Natural killer cell (primary cell): ENCODE measurements at regions not wholly inside any gene's neighbourhood (a gene's known extent, or its start where the extent isn't known, plus 50 kb on each side); places are given as distances from the start of the nearest gene placed in this dataset.

Source experiments
- ATAC-seq, 3 donors: fragments of 150-1000 bp in 2 of 3; fragments of 200-7000 bp in 1 of 3; cut with Tn5 transposase; 1 replicate in 1 of 3; 2 replicates in 2 of 3; pipeline ENCODE4 v1.10.0; 2021; ENCODE audit warnings: mild to moderate bottlenecking in 2 of 3, moderate library complexity in 2 of 3
- DNase-seq, 2 donors: peaks; one replicate each; pipeline versions ENCODE4 v3.0.0 to v3.0.0-alpha.2; 2013 to 2021; ENCODE audit warnings: mixed read lengths in 1 of 2
- H3K27ac ChIP-seq: one replicate; pipeline ENCODE4 v1.5.1; 2013; ENCODE audit warnings: mild to moderate bottlenecking, low read length
- H3K27me3 ChIP-seq: one replicate; pipeline ENCODE4 v1.6.1; 2013; ENCODE audit warnings: low read length; ENCODE audit not compliant: control insufficient read depth, insufficient read depth
- H3K36me3 ChIP-seq: one replicate; pipeline ENCODE4 v1.6.1; 2013; ENCODE audit warnings: low read length; ENCODE audit not compliant: control insufficient read depth, insufficient read depth
- H3K4me1 ChIP-seq: one replicate; pipeline ENCODE4 v1.6.1; 2013; ENCODE audit warnings: low read length; ENCODE audit not compliant: control insufficient read depth, insufficient read depth
- H3K4me3 ChIP-seq: one replicate; pipeline ENCODE4 v1.5.1; 2013; ENCODE audit warnings: low read length
- H3K9me3 ChIP-seq: one replicate; pipeline ENCODE4 v1.6.1; 2013; ENCODE audit warnings: low read length; ENCODE audit not compliant: control insufficient read depth, insufficient read depth
- H3K27ac Mint-ChIP-seq, 2 donors: one replicate each; pipeline ENCODE4 v1.8.0; 2022; ENCODE audit warnings: mild to moderate bottlenecking in 2 of 2, mixed read lengths in 2 of 2, moderate library complexity in 1 of 2
- H3K27me3 Mint-ChIP-seq, 2 donors: one replicate each; pipeline ENCODE4 v1.8.0; 2022; ENCODE audit warnings: low read depth in 2 of 2, mixed read lengths in 2 of 2
- H3K36me3 Mint-ChIP-seq: one replicate; pipeline ENCODE4 v1.8.0; 2022; ENCODE audit warnings: mixed read lengths
- H3K4me1 Mint-ChIP-seq, 2 donors: one replicate each; pipeline ENCODE4 v1.8.0; 2022; ENCODE audit warnings: mixed read lengths in 2 of 2
- H3K4me3 Mint-ChIP-seq: one replicate; pipeline ENCODE4 v1.8.0; 2022; ENCODE audit warnings: mild to moderate bottlenecking, moderate library complexity, mixed read lengths
- H3K9me3 Mint-ChIP-seq, 2 donors: one replicate each; pipeline ENCODE4 v1.8.0; 2022; ENCODE audit warnings: mixed read lengths in 2 of 2
- WGBS: methylation state at CpG from one replicate; pipeline ENCODE4 v1.1.7; 2013; ENCODE audit warnings: missing lambda C conversion rate; ENCODE audit not compliant: insufficient coverage; 5-methylcytosine and 5-hydroxymethylcytosine counted together
- intact Hi-C: fragments of 100-400 bp; cut with micrococcal nuclease; formaldehyde crosslinking; loops from one replicate; pipeline ENCODE4 v1.14.2; 2022
- TF ChIP-seq, protein P1 (sequence below): fragments of 200-600 bp; IDR thresholded peaks from one replicate; pipeline ENCODE4 v1.8.0; 2022; ENCODE audit warnings: antibody characterized with exemption

DNA sequence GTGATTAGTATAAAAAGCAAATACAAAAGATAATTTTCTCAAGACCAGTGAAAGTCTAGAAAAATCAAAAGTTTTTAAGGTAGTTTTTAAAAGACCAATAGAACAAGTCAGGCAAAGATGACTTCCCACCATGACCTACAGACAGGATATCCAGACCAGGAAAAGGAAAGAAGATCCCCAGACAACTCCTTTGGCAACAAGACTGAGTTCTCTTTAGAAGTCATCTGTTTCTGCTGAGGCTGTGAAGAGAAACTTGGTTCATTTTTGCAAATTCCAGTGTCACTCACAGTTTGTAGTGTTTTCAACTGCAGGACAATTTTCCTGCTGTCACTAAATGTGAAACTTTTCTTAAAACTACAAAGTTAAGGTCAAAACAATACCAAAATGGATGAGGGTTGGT lies 240.9 kb upstream of the SIX2 start:
- Histone ChIP-seq H3K9me3 (no peaks in the 10 kb centered on the region), H3K36me3 (no peaks in the 10 kb centered on the region), H3K4me3 (no peak overlapping the region), H3K27ac (no peak overlapping the region), H3K4me1 (no peaks in the 10 kb centered on the region), H3K27me3 (no peaks in the 10 kb centered on the region)
- DNase-seq (no peak), ATAC-seq (no peak)
- intact Hi-C loops: no loop called here
- Mint-ChIP-seq H3K9me3 (no peaks in the 10 kb centered on the region), H3K4me3 (no peak overlapping the region), H3K27me3 (peaks cover 11 to 20% of the 10 kb centered on the region in 2 donors), H3K36me3 (no peaks in the 10 kb centered on the region), H3K4me1 (no peaks in the 10 kb centered on the region), H3K27ac (no peak overlapping the region)
- TF ChIP-seq, protein P1, sequence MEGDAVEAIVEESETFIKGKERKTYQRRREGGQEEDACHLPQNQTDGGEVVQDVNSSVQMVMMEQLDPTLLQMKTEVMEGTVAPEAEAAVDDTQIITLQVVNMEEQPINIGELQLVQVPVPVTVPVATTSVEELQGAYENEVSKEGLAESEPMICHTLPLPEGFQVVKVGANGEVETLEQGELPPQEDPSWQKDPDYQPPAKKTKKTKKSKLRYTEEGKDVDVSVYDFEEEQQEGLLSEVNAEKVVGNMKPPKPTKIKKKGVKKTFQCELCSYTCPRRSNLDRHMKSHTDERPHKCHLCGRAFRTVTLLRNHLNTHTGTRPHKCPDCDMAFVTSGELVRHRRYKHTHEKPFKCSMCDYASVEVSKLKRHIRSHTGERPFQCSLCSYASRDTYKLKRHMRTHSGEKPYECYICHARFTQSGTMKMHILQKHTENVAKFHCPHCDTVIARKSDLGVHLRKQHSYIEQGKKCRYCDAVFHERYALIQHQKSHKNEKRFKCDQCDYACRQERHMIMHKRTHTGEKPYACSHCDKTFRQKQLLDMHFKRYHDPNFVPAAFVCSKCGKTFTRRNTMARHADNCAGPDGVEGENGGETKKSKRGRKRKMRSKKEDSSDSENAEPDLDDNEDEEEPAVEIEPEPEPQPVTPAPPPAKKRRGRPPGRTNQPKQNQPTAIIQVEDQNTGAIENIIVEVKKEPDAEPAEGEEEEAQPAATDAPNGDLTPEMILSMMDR: no peak

DNA sequence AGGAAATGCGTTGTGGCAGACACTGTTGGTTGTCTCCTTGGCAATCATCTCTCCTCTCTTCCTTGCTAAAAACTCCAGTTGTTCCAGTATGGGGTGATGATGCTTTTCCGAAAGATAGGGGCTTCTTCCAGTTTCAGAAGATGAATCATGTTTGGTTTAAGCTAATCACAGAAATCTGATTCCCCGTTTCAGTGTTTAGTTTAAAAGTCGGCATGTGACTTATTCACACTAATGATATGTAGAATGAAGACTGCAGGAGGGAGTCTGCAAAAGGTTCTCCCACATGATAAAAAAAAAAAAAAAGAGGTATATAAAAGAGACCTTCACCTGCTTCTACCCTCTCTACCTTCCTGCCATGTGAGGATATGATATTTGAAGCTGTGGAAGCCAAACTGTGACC lies 239.0 kb upstream of the SIX2 start:
- H3K4me3 ChIP-seq: no peak overlapping the region
- TF ChIP-seq, protein P1: no peak
- Mint-ChIP-seq H3K4me3 (no peak overlapping the region), H3K9me3 (no peaks in the 10 kb centered on the region), H3K27me3 (peaks cover 11 to 28% of the 10 kb centered on the region in 2 donors), H3K4me1 (no peaks in the 10 kb centered on the region), H3K36me3 (no peaks in the 10 kb centered on the region), H3K27ac (no peak overlapping the region)
- H3K27ac ChIP-seq: no peak overlapping the region
- no peaks in the 10 kb centered on the region for H3K27me3 ChIP-seq
- no peaks in the 10 kb centered on the region for H3K4me1 ChIP-seq
- 100% methylated on average over 3 of the region's 4 CpGs for WGBS
- H3K9me3 ChIP-seq: no peaks in the 10 kb centered on the region
- intact Hi-C loops: no loop called here
- H3K36me3 ChIP-seq: no peaks in the 10 kb centered on the region
- DNase-seq: no peak
- ATAC-seq: no peak

DNA sequence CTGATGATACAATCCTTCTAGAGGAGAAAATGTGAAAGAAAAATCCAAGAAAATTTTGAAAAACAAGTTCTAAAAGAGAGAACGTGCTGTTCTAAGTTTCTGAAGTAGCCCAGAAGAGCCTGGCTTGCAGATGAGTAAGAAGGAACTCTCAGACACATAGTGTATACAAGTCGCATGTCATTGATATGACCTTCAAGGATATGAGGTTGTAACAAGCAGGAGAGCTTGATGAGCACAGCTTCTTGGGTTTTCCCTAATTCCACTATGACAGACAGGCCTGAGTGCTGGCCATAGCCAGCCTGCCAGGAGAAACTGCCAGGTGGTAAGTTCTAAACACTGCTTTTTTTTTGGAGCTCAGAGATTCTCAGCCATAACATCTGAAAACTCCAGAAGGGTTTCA lies 235.7 kb upstream of the SIX2 start:
- WGBS: 94% methylated on average over 2 of the region's 2 CpGs
- ATAC-seq: no peak
- no peaks in the 10 kb centered on the region for H3K36me3 Mint-ChIP-seq

DNA sequence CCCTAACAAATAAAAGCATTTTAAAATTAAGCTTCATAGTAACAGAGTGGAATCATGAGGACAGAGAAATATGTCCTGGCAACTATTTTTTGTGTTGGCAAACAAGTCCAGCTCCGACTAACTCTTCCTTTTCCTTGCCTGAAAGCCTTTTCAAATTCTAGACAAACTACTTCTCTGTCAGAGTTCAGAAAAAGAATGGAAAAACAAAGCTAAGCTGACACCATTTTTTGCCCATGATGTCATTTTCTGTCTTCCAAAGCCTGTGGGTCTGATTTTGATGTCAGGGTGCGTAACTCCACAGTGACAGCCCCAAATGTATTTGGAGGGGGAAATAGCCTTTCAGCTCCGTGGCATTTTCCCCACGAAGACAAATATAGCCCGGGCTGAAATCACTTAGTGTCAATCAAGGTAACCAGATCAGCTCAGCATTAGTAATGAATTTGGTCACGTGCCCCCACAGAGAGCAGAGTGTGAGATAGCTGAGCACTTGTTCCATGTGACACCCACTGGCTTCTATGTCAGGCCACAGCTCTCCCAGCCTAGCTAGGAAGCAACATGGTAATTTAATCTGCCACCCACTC lies 233.0 kb upstream of the SIX2 start:
- no peaks in the 10 kb centered on the region for H3K9me3 Mint-ChIP-seq
- H3K36me3 Mint-ChIP-seq: no peaks in the 10 kb centered on the region
- H3K27ac Mint-ChIP-seq: no peak overlapping the region
- TF ChIP-seq, protein P1: no peak
- H3K4me1 Mint-ChIP-seq: no peaks in the 10 kb centered on the region
- Histone ChIP-seq H3K36me3 (no peaks in the 10 kb centered on the region), H3K9me3 (no peaks in the 10 kb centered on the region), H3K4me3 (no peak overlapping the region), H3K4me1 (no peaks in the 10 kb centered on the region), H3K27ac (no peak overlapping the region), H3K27me3 (peaks cover 2% of the 10 kb centered on the region)
- ATAC-seq (no peak), DNase-seq (no peak)
- H3K27me3 Mint-ChIP-seq: peaks cover 8% of the 10 kb centered on the region in 2 donors
- intact Hi-C loops: no loop called here
- no peak overlapping the region for H3K4me3 Mint-ChIP-seq
- WGBS: 65% methylated on average over 6 of the region's 6 CpGs

More for the DNA sequence above, 235.7 kb upstream of the SIX2 start:
- DNase-seq: no peak
- no peak overlapping the region for H3K4me3 Mint-ChIP-seq
- Histone ChIP-seq H3K9me3 (no peaks in the 10 kb centered on the region), H3K4me3 (no peak overlapping the region), H3K27me3 (peaks cover 2% of the 10 kb centered on the region), H3K36me3 (no peaks in the 10 kb centered on the region), H3K27ac (no peak overlapping the region), H3K4me1 (no peaks in the 10 kb centered on the region)
- H3K27me3 Mint-ChIP-seq: peaks cover 12 to 18% of the 10 kb centered on the region in 2 donors
- H3K9me3 Mint-ChIP-seq: no peaks in the 10 kb centered on the region
- TF ChIP-seq, protein P1: no peak
- intact Hi-C loops: no loop called here
- no peak overlapping the region for H3K27ac Mint-ChIP-seq
- H3K4me1 Mint-ChIP-seq: no peaks in the 10 kb centered on the region
